ENCODE measurements at regions not wholly inside any gene's neighbourhood (a gene's known extent, or its start where the extent isn't known, plus 50 kb on each side); places are given as distances from the start of the nearest gene placed in this dataset.

DNA sequence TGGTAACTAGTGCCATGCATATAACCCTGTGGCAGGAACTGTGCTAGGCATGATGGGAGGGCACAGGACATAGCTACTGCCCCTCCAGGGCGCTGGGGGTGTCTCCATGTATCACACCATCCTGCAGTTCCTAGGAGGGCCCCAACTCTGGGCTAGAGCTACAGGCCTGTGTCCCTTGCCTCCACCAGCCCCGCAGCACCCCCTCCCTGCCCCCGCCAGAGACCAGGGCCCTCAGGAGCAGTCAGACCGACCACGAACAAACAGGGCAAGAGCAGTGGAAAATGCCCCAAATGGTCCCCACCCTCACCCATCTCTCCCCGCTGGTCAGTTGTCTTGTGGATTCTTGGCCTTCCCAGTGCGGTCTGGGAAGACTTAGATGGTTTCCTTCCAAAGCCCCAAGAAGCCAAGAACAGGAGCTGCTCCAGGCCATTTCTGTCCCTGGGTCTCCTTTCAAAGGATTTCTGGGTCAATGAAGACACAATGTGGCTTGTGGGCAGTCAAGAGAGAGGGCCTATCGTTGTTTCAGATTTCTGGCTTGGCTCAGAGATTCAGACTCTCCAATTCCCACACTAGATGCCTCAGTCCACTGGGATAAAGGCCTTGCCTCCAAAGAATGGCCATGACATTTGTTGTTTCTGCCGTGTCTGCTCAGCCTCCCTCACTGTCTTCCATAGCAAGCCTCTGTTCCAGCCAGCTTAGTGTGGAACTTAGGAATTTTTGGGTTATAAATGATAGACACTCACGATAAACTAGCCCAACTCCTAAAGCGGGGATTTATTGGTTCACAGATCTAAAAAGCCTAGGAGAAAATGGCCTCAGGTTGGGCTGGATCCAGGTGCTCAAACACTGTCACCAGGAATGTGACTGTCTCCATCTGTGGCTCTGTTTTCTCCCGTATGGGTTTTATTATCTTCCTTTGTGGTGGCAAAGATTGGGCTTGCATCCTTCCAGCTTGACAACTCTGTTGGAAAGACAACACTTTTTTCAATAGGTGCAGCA lies 80.6 kb downstream of the LSM3 start:
- TF ChIP-seq, protein P1, sequence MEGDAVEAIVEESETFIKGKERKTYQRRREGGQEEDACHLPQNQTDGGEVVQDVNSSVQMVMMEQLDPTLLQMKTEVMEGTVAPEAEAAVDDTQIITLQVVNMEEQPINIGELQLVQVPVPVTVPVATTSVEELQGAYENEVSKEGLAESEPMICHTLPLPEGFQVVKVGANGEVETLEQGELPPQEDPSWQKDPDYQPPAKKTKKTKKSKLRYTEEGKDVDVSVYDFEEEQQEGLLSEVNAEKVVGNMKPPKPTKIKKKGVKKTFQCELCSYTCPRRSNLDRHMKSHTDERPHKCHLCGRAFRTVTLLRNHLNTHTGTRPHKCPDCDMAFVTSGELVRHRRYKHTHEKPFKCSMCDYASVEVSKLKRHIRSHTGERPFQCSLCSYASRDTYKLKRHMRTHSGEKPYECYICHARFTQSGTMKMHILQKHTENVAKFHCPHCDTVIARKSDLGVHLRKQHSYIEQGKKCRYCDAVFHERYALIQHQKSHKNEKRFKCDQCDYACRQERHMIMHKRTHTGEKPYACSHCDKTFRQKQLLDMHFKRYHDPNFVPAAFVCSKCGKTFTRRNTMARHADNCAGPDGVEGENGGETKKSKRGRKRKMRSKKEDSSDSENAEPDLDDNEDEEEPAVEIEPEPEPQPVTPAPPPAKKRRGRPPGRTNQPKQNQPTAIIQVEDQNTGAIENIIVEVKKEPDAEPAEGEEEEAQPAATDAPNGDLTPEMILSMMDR (conservative IDR thresholded peaks at IDR 0.05; ENCODE audit: low read depth, low read length): no peak
- DNase-seq (ENCODE audit: low read depth): no peak

DNA sequence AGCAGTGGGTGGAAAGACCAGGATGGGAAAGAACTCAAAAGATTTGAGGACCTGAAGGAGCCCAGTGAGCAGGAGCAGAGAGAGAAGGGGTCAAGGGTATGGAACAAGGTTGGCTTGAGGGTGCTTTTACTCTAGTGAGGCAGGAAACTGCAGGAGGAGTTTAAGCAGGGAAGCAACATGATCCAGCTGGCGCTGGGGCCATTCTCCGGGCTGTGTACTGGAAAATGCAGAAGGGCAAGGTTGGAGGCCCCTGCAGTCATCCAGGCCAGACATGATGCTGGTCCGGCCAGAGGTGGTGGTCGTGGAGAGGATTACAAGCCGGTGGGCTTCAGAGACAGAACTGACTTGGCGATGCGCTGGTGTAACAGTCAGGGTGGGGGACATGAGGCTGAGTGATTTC lies 81.8 kb downstream of the LSM3 start:
- TF ChIP-seq, protein P1 (conservative IDR thresholded peaks at IDR 0.05; ENCODE audit: low read depth, low read length): no peak
- no peak overlapping the region for H3K4me3 ChIP-seq (ENCODE audit: low read depth, low read length)
- no peak for DNase-seq (ENCODE audit: low read depth)

More for the DNA sequence above, 80.6 kb downstream of the LSM3 start:
- no peak overlapping the region for H3K4me3 ChIP-seq (ENCODE audit: low read depth, low read length)

DNA sequence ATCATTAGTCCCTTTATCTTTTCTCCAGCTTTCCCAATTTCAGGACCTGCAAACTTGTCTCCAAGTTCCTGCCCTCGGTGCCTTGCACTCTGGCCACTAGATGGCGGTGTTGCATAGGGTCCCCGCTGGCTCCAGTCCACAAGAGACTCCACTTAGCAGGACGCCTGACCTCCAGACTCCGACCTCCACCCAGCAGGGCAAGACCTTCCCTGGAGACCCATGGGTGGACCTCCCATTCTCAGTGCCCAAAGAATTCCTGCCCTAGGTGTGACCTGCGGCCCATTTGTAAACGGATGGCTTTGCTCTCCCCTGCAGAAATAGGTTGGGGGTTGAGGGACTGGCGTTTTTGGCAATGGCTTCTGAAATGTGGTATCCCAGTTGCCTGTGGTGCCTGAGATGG lies 82.6 kb downstream of the LSM3 start:
- peak; percentile 83 for DNase-seq (ENCODE audit: low read depth)
- H3K4me3 ChIP-seq (ENCODE audit: low read depth, low read length): no peak overlapping the region
- TF ChIP-seq, protein P1 (conservative IDR thresholded peaks at IDR 0.05; ENCODE audit: low read depth, low read length): peak; percentile 99

DNA sequence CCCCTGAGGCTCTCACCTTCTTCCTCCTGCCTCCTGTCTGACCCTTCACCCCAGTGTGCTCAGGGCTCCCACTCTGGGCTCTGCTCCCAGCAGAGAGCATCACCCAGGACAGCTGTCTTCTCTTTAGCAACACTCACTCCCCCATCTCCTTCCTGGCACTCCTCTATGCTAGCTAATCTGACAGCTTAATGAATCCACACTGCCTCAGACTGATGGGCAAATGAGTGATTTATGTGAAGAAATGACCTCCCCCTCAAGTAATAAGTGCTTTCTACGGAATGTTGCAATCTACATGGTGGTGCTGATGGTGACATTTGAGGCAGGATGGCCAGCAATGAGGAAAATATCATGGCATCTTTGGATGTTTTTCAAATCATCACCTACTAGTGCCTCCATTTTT lies 83.6 kb downstream of the LSM3 start:
- DNase-seq (ENCODE audit: low read depth): no peak
- TF ChIP-seq, protein P1 (conservative IDR thresholded peaks at IDR 0.05; ENCODE audit: low read depth, low read length): no peak
- H3K4me3 ChIP-seq (ENCODE audit: low read depth, low read length): no peak overlapping the region

DNA sequence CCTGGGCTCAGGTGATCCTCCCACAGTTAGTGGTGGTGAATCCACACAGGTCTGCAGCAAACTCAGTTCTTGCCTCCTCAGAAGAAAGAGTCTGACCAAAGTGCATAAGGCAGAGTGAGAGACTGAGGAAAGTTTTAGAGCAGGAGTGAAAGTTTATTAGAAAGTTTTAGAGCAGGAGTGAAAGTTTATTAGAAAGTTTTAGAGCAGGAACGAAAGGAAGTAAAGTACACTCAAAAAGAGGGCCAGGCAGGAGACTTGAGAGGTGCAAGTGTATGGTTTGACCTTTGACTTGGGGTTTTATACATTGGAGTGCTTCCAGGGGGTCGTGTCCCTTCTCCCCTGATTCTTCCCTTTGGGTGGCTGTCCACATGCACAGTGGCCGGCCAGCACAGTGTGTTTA lies 84.2 kb downstream of the LSM3 start:
- TF ChIP-seq, protein P1 (conservative IDR thresholded peaks at IDR 0.05; ENCODE audit: low read depth, low read length): no peak
- DNase-seq (ENCODE audit: low read depth): no peak
- H3K4me3 ChIP-seq (ENCODE audit: low read depth, low read length): no peak overlapping the region

DNA sequence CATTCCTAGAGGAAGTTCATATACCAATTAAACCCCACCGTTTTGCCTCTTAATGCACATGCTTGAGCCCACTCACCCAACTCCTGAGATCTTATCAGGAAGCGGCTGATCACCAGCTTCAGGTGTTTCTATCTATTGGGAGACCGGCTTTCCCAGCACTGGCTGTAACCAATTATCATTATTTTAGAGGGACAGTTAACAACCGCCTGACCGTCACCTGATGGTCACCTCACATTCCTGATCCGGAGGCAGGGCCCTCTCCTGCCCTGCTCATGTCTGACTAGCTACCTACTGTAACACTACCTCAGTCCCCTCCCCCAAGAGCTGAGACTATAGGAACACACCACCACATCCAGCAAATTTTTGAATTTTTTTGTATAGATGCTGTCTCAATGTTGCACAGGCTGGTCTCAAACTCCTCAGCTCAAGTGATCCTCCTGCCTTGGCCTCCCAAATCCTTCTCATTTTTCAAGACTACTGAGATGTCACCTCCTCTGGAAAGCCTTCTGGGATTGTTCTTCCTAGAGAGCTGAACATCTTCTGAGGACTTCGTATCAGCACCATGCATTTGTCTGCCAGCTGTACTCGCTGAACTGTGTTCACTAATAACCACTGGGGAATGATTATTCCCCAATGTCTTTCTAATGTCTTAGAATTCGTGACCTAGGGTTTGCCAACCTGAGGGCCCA lies 84.8 kb downstream of the LSM3 start:
- no peak for DNase-seq (ENCODE audit: low read depth)
- TF ChIP-seq, protein P1 (conservative IDR thresholded peaks at IDR 0.05; ENCODE audit: low read depth, low read length): no peak
- no peak overlapping the region for H3K4me3 ChIP-seq (ENCODE audit: low read depth, low read length)
